NCI-H1417 treated with DMSO at 0.1 percent for 48 hours (cell line): ENCODE measurements at regions not wholly inside any gene's neighbourhood (a gene's known extent, or its start where the extent isn't known, plus 50 kb on each side); places are given as distances from the start of the nearest gene placed in this dataset.
"Not testable (repeated sequence)": the region's sequence is repeated elsewhere in the genome, so short reads cannot be mapped to it uniquely, and the experiment has no call there.

Experiments used
- DNase-seq: peaks from one replicate; lab custom pipeline; 2025; lab: John Stamatoyannopoulos, UW

- DNase-seq = no peak
These were observed 362.2 kb upstream of the IRAK1BP1 start for GRCh38 chr6:78505178-78505577.

GRCh38 chr6:78511009-78511408 lies 356.3 kb upstream of the IRAK1BP1 start:
- no peak for DNase-seq

GRCh38 chr6:78513856-78514255 lies 353.5 kb upstream of the IRAK1BP1 start:
- no peak for DNase-seq

GRCh38 chr6:78515271-78515670 lies 352.1 kb upstream of the IRAK1BP1 start:
- DNase-seq = no peak

- DNase-seq = no peak
These were observed 350.0 kb upstream of the IRAK1BP1 start for GRCh38 chr6:78517399-78517798.

GRCh38 chr6:78523622-78524021 lies 343.7 kb upstream of the IRAK1BP1 start:
- no peak for DNase-seq

- no peak for DNase-seq
These were observed 341.4 kb upstream of the IRAK1BP1 start for GRCh38 chr6:78525976-78526375.

- DNase-seq = no peak
These were observed 340.9 kb upstream of the IRAK1BP1 start for GRCh38 chr6:78526432-78526831.

GRCh38 chr6:78528926-78529325 lies 338.4 kb upstream of the IRAK1BP1 start:
- DNase-seq = no peak

- DNase-seq = no peak
These were observed 337.1 kb upstream of the IRAK1BP1 start for GRCh38 chr6:78530208-78530607.

GRCh38 chr6:78533426-78533825 lies 333.9 kb upstream of the IRAK1BP1 start:
- DNase-seq = no peak

- no peak for DNase-seq
These were observed 333.5 kb upstream of the IRAK1BP1 start for GRCh38 chr6:78533876-78534275.

- no peak for DNase-seq
These were observed 329.3 kb upstream of the IRAK1BP1 start for GRCh38 chr6:78538002-78538401.

- DNase-seq = not testable (repeated sequence)
These were observed 319.7 kb upstream of the IRAK1BP1 start for GRCh38 chr6:78547636-78548035.

GRCh38 chr6:78551361-78551760 lies 316.0 kb upstream of the IRAK1BP1 start:
- no peak for DNase-seq

- no peak for DNase-seq
These were observed 314.9 kb upstream of the IRAK1BP1 start for GRCh38 chr6:78552435-78552834.

- no peak for DNase-seq
These were observed 313.0 kb upstream of the IRAK1BP1 start for GRCh38 chr6:78554341-78554740.

- DNase-seq = no peak
These were observed 308.3 kb upstream of the IRAK1BP1 start for GRCh38 chr6:78559056-78559455.

- no peak for DNase-seq
These were observed 306.3 kb upstream of the IRAK1BP1 start for GRCh38 chr6:78561015-78561414.

GRCh38 chr6:78565997-78566396 lies 301.4 kb upstream of the IRAK1BP1 start:
- no peak for DNase-seq

- DNase-seq = no peak
These were observed 297.3 kb upstream of the IRAK1BP1 start for GRCh38 chr6:78570044-78570443.

GRCh38 chr6:78577585-78577984 lies 289.8 kb upstream of the IRAK1BP1 start:
- no peak for DNase-seq

- DNase-seq = no peak
These were observed 288.9 kb upstream of the IRAK1BP1 start for GRCh38 chr6:78578430-78578829.

GRCh38 chr6:78580923-78581322 lies 286.4 kb upstream of the IRAK1BP1 start:
- DNase-seq = no peak

- DNase-seq = no peak
These were observed 284.3 kb upstream of the IRAK1BP1 start for GRCh38 chr6:78583079-78583478.
